Mesendoderm (in vitro differentiated cells): ENCODE measurements at regions not wholly inside any gene's neighbourhood (a gene's known extent, or its start where the extent isn't known, plus 50 kb on each side); places are given as distances from the start of the nearest gene placed in this dataset.

ENCODE experiments used
- DNase-seq: peaks from one replicate; pipeline ENCODE4 v3.0.0; 2013
- H2AK5ac ChIP-seq: 2 replicates; pipeline ENCODE4 v1.6.1; 2013; ENCODE audit warnings: low read length, inconsistent platforms
- H2BK120ac ChIP-seq: 2 replicates; pipeline ENCODE4 v1.6.1; 2013; ENCODE audit warnings: low read depth, mild to moderate bottlenecking, low read length, moderate library complexity, mixed read lengths
- H2BK15ac ChIP-seq: replicated peaks from 2 replicates; pipeline ENCODE4 v1.6.1; 2013; ENCODE audit warnings: low read depth, mild to moderate bottlenecking, moderate library complexity
- H2BK5ac ChIP-seq: 2 replicates; pipeline ENCODE4 v1.6.1; 2013; ENCODE audit warnings: low read length, inconsistent platforms
- H3K18ac ChIP-seq: 2 replicates; pipeline ENCODE4 v1.6.1; 2013; ENCODE audit warnings: mild to moderate bottlenecking, low read length, mixed read lengths
- H3K23ac ChIP-seq: one replicate; pipeline ENCODE4 v1.6.1; 2013; ENCODE audit warnings: low read length
- H3K27ac ChIP-seq: 2 replicates; pipeline ENCODE4 v1.5.1; 2013; ENCODE audit warnings: low read depth, mild to moderate bottlenecking, inconsistent platforms, low read length, moderate library complexity
- H3K27me3 ChIP-seq: 2 replicates; pipeline ENCODE4 v1.6.1; 2013; ENCODE audit warnings: low read length, control low read depth, mild to moderate bottlenecking, inconsistent platforms; ENCODE audit not compliant: insufficient read depth, poor library complexity
- H3K36me3 ChIP-seq: 2 replicates; pipeline ENCODE4 v1.6.1; 2013; ENCODE audit warnings: low read length, inconsistent platforms; ENCODE audit not compliant: control insufficient read depth, insufficient read depth
- H3K4ac ChIP-seq: one replicate; pipeline ENCODE4 v1.6.1; 2013; ENCODE audit warnings: low read depth, mild to moderate bottlenecking, low read length, moderate library complexity
- H3K4me1 ChIP-seq: 2 replicates; pipeline ENCODE4 v1.6.1; 2013; ENCODE audit warnings: low read depth, low read length, inconsistent platforms; ENCODE audit not compliant: control insufficient read depth
- H3K4me2 ChIP-seq: 2 replicates; pipeline ENCODE4 v1.6.1; 2013; ENCODE audit warnings: low read length
- H3K4me3 ChIP-seq: 2 replicates; pipeline ENCODE4 v1.5.1; 2013; ENCODE audit warnings: mild to moderate bottlenecking, low read length
- H3K56ac ChIP-seq: one replicate; pipeline ENCODE4 v1.6.1; 2013; ENCODE audit warnings: low read length
- H3K79me1 ChIP-seq: 2 replicates; pipeline ENCODE4 v1.6.1; 2013; ENCODE audit warnings: low read length, inconsistent platforms
- H3K79me2 ChIP-seq: 2 replicates; pipeline ENCODE4 v1.6.1; 2013; ENCODE audit warnings: mild to moderate bottlenecking, low read length; ENCODE audit not compliant: control insufficient read depth, insufficient read depth
- H3K9ac ChIP-seq: 2 replicates; pipeline ENCODE4 v1.6.1; 2013; ENCODE audit warnings: low read length, inconsistent platforms
- H4K5ac ChIP-seq: one replicate; pipeline ENCODE4 v1.6.1; 2013; ENCODE audit warnings: low read length
- H4K8ac ChIP-seq: one replicate; pipeline ENCODE4 v1.6.1; 2013; ENCODE audit warnings: low read depth, mild to moderate bottlenecking, control low read depth, low read length, moderate library complexity
- WGBS: extraction: QIAGEN DNeasy Blood & Tissue Kit; methylation state at CpG from one replicate; pipeline ENCODE4 v1.1.7; 2013; ENCODE audit warnings: low lambda C conversion rate, missing lambda C conversion rate; ENCODE audit not compliant: insufficient coverage; ENCODE audit errors: extremely low coverage; 5-methylcytosine and 5-hydroxymethylcytosine counted together

DNA sequence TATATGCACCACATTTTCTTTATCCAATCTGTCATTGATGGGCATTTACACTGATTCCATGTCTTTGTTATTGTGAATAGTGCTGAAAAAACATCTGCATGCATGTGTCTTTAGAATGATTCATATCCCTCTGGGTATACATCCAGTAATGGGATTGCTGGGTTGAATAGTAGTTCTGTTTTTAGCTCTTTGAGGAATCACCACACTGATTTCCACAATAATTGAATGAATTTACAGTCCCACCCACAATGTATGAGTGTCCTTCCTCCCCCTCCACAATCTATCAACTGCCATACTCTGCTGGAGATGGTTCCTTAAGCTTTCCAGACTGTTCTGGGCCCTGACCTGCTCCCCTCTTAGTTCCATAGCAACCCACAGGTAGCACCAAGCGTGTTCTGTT is 667.0 kb downstream of the LIG4 start:
- no peak overlapping the region for H3K56ac ChIP-seq

DNA sequence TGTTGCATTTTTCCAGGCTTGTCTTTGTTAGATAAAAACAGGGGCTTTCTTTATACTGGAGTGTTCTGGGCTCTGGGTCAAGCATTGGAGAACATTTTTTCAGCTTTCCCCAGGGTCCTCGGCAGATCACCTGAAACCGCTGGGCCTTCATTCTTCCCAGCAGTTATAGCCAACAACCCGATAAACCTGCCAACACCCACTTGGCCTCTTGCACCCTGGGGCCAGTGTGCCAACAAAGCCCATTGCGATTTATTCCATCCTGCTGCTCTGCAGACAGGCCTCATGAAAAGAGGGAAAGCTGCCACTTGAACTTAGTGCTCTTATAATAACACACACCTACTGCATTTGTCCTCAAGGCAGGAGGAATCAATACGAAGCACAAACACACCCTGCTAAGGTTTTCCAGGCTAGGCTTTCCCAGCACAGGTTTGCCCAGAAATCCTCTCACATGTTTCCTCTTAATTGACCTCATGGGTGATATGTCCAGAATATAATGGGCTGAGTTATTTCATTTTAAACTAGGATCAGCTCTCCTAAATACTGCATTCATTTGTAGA is 669.3 kb downstream of the LIG4 start:
- no peak overlapping the region for H2AK5ac ChIP-seq
- H3K18ac ChIP-seq: no peak overlapping the region
- no peak overlapping the region for H3K23ac ChIP-seq
- WGBS: no CpG with 5 or more reads among the region's 5 CpGs
- H3K4ac ChIP-seq: no peak overlapping the region
- no peak overlapping the region for H3K9ac ChIP-seq
- no peak overlapping the region for H4K8ac ChIP-seq
- H3K36me3 ChIP-seq: no peaks in the 10 kb centered on the region
- H2BK120ac ChIP-seq: no peak overlapping the region
- H3K79me1 ChIP-seq: no peaks in the 10 kb centered on the region
- H3K4me2 ChIP-seq: no peak overlapping the region
- H2BK15ac ChIP-seq: no peak overlapping the region
- H3K27me3 ChIP-seq: no peaks in the 10 kb centered on the region
- H3K79me2 ChIP-seq: no peaks in the 10 kb centered on the region
- H4K5ac ChIP-seq: no peak overlapping the region
- H2BK5ac ChIP-seq: no peak overlapping the region
- H3K56ac ChIP-seq: no peak overlapping the region
- H3K27ac ChIP-seq: no peak overlapping the region
- H3K4me3 ChIP-seq: no peak overlapping the region
- H3K4me1 ChIP-seq: no peaks in the 10 kb centered on the region
- DNase-seq: no peak

More for the DNA sequence above, 667.0 kb downstream of the LIG4 start:
- Histone ChIP-seq H3K27me3 (no peaks in the 10 kb centered on the region), H2BK5ac (no peak overlapping the region), H3K18ac (no peak overlapping the region), H3K4me3 (no peak overlapping the region), H4K5ac (no peak overlapping the region), H3K79me2 (no peaks in the 10 kb centered on the region), H2AK5ac (no peak overlapping the region), H3K4me2 (no peak overlapping the region), H3K23ac (no peak overlapping the region), H3K4ac (no peak overlapping the region), H3K27ac (no peak overlapping the region), H2BK120ac (no peak overlapping the region), H2BK15ac (no peak overlapping the region), H3K4me1 (no peaks in the 10 kb centered on the region), H3K36me3 (no peaks in the 10 kb centered on the region), H3K79me1 (no peaks in the 10 kb centered on the region), H4K8ac (no peak overlapping the region), H3K9ac (no peak overlapping the region)
- DNase-seq: no peak
- no CpG with 5 or more reads among the region's 1 CpG for WGBS

DNA sequence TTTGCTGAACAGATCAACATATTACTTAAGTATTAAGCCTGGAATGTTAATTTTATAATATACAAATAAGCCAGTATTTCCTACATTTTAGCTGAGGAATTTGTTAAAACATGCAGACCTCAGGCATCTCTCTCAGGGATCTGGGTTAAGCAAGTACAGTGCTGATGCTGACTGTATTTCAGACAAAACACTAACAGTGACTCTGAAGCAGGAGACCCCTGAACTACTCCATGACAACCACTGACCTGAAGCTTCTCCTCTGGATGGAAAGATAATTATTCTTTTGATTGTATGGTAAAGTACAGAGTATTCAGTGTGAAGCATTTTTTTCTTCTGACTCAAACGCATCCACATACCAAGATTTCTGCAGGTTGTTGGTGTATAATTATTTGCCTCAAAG is 680.8 kb downstream of the LIG4 start:
- DNase-seq: peak; percentile 40
- no peak overlapping the region for H3K4me3 ChIP-seq
- no CpG with 5 or more reads among the region's 1 CpG for WGBS
- H2AK5ac ChIP-seq: no peak overlapping the region
- H3K4ac ChIP-seq: no peak overlapping the region
- H3K56ac ChIP-seq: no peak overlapping the region
- no peak overlapping the region for H3K9ac ChIP-seq
- no peak overlapping the region for H4K5ac ChIP-seq
- no peaks in the 10 kb centered on the region for H3K79me2 ChIP-seq
- no peak overlapping the region for H2BK120ac ChIP-seq
- H2BK5ac ChIP-seq: no peak overlapping the region
- no peak overlapping the region for H3K23ac ChIP-seq
- no peak overlapping the region for H3K27ac ChIP-seq
- peak overlapping the region; percentile 56 for H4K8ac ChIP-seq
- H3K79me1 ChIP-seq: peaks cover 2% of the 10 kb centered on the region
- H3K36me3 ChIP-seq: no peaks in the 10 kb centered on the region
- H3K4me2 ChIP-seq: no peak overlapping the region
- H3K18ac ChIP-seq: no peak overlapping the region
- H3K27me3 ChIP-seq: no peaks in the 10 kb centered on the region
- H2BK15ac ChIP-seq: no peak overlapping the region
- H3K4me1 ChIP-seq: no peaks in the 10 kb centered on the region

DNA sequence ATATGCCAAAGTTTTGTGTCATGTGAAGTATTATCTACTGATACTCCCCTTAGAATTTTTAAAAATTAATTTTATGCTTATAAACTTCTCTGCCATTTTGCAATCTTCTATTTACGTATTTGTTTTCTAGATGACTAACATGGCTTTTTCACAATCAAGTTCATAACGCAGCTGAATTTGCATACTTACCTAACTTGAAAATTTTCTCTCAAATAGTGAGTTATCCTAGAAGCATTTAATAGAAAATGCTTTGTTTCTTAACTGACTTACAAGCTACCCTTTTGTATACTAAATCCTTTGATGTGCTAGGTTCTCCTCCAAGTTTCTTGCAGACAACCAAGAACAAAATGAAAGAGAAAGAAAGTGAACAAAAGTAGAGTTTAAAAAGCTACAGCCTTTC is 683.5 kb downstream of the LIG4 start:
- Histone ChIP-seq H4K8ac (no peak overlapping the region), H3K23ac (no peak overlapping the region), H3K4me3 (no peak overlapping the region), H3K79me1 (no peaks in the 10 kb centered on the region), H3K27me3 (no peaks in the 10 kb centered on the region), H3K9ac (no peak overlapping the region), H2BK15ac (no peak overlapping the region), H3K4me1 (peaks cover 4% of the 10 kb centered on the region), H3K18ac (no peak overlapping the region), H4K5ac (no peak overlapping the region), H3K79me2 (no peaks in the 10 kb centered on the region), H2BK5ac (no peak overlapping the region), H2BK120ac (no peak overlapping the region), H3K27ac (no peak overlapping the region), H3K36me3 (no peaks in the 10 kb centered on the region), H3K4ac (no peak overlapping the region), H3K4me2 (no peak overlapping the region), H2AK5ac (no peak overlapping the region), H3K56ac (no peak overlapping the region)
- WGBS: no CpG with 5 or more reads among the region's 2 CpGs
- DNase-seq: no peak

DNA sequence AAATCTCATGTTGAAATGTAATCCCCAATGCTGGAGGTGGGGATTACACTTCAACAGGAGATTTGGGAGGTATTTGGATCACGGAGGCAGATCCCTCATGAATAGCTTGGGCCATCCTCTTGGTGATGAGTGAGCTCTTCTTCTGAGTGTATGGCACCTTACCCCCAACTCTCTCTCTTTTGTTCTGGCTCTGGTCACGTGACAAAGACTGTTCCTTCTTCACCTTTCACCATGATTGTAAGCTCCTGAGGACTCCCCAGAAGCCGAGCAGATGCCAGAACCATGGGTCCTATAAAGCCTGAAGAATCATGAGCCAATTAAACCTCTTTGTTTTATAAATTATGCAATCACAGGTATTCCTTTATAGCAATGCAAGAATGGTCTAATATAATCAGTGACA is 684.2 kb downstream of the LIG4 start:
- Histone ChIP-seq H2BK5ac (no peak overlapping the region), H3K56ac (no peak overlapping the region), H3K4ac (no peak overlapping the region), H4K5ac (no peak overlapping the region), H3K4me3 (no peak overlapping the region), H3K79me2 (no peaks in the 10 kb centered on the region), H2BK15ac (no peak overlapping the region), H4K8ac (no peak overlapping the region), H3K18ac (no peak overlapping the region), H2BK120ac (no peak overlapping the region), H3K4me2 (no peak overlapping the region), H3K4me1 (peaks cover 4% of the 10 kb centered on the region), H3K36me3 (no peaks in the 10 kb centered on the region), H3K27me3 (no peaks in the 10 kb centered on the region), H3K9ac (no peak overlapping the region), H3K27ac (no peak overlapping the region), H3K23ac (no peak overlapping the region), H2AK5ac (no peak overlapping the region), H3K79me1 (no peaks in the 10 kb centered on the region)
- no CpG with 5 or more reads among the region's 3 CpGs for WGBS
- no peak for DNase-seq

DNA sequence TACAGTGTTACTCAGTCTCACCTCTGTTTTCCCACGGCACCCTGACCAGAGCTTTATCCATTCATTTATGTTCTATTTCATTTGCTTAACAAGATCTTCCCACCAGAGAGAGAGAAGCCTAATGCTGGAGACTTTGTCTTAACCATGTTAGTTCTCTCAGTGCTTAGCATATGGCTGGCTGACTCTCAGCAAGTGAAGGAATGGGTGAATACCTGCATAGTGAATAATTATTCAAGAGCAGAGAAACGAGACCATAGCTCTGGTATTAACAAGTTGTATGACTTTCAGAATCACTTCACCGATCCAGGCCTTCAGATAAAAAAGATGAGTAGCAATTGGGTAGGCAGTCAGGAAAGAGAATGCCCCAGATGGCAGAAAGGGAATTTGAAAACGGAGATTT is 686.3 kb downstream of the LIG4 start:
- Histone ChIP-seq H3K18ac (no peak overlapping the region), H3K79me1 (no peaks in the 10 kb centered on the region), H3K4ac (no peak overlapping the region), H3K4me1 (peaks cover 4% of the 10 kb centered on the region), H4K5ac (no peak overlapping the region), H3K4me2 (no peak overlapping the region), H3K4me3 (no peak overlapping the region), H3K23ac (no peak overlapping the region), H2BK5ac (no peak overlapping the region), H3K79me2 (no peaks in the 10 kb centered on the region), H2AK5ac (no peak overlapping the region), H3K56ac (no peak overlapping the region), H2BK15ac (no peak overlapping the region), H3K27me3 (no peaks in the 10 kb centered on the region), H3K36me3 (no peaks in the 10 kb centered on the region), H3K27ac (no peak overlapping the region), H4K8ac (no peak overlapping the region), H2BK120ac (no peak overlapping the region), H3K9ac (no peak overlapping the region)
- peak; percentile 29 for DNase-seq
- no CpG with 5 or more reads among the region's 4 CpGs for WGBS
